Astrocyte (in vitro differentiated cells and primary cell): ENCODE measurements at regions not wholly inside any gene's neighbourhood (a gene's known extent, or its start where the extent isn't known, plus 50 kb on each side); places are given as distances from the start of the nearest gene placed in this dataset.

ENCODE experiments used
- DNase-seq: peaks from one replicate; pipeline ENCODE4 v3.0.0-alpha.2; 2010; ENCODE audit warnings: low read depth
- FAIRE-seq: peaks from 2 replicates; lab custom pipeline; 2011; peaks lifted over from hg19 to GRCh38; lab: Jason Lieb, UNC
- H2AFZ ChIP-seq: 2 replicates; pipeline ENCODE4 v1.6.0; 2012; ENCODE audit warnings: low read depth, low read length, inconsistent platforms
- H3K27ac ChIP-seq: 2 replicates; pipeline ENCODE4 v1.5.1; 2011; ENCODE audit warnings: low read depth, low read length, inconsistent platforms
- H3K27me3 ChIP-seq: 2 replicates; pipeline ENCODE4 v1.6.0; 2011; ENCODE audit warnings: low read length, inconsistent platforms; ENCODE audit not compliant: insufficient read depth
- H3K36me3 ChIP-seq: 2 replicates; pipeline ENCODE4 v1.5.1; 2011; ENCODE audit warnings: low read length, inconsistent platforms; ENCODE audit not compliant: insufficient read depth
- H3K4me1 ChIP-seq: 2 replicates; pipeline ENCODE4 v1.5.1; 2011; ENCODE audit warnings: low read length, inconsistent platforms; ENCODE audit not compliant: insufficient read depth
- H3K4me2 ChIP-seq: 2 replicates; pipeline ENCODE4 v1.6.0; 2012; ENCODE audit warnings: low read length, inconsistent platforms
- H3K4me3 ChIP-seq: 2 replicates; pipeline ENCODE4 v1.5.1; 2011; ENCODE audit warnings: low read depth, mild to moderate bottlenecking, low read length, inconsistent platforms; ENCODE audit not compliant: insufficient read depth
- H3K79me2 ChIP-seq: 2 replicates; pipeline ENCODE4 v1.6.0; 2012; ENCODE audit warnings: mild to moderate bottlenecking, low read length, inconsistent platforms; ENCODE audit not compliant: insufficient read depth
- H3K9ac ChIP-seq: 2 replicates; pipeline ENCODE4 v1.6.0; 2012; ENCODE audit warnings: mild to moderate bottlenecking, low read length, inconsistent platforms
- H3K9me3 ChIP-seq: 2 replicates; pipeline ENCODE4 v1.5.1; 2012; ENCODE audit warnings: low read depth, mild to moderate bottlenecking, low read length, inconsistent platforms; ENCODE audit not compliant: insufficient read depth
- H4K20me1 ChIP-seq: 2 replicates; pipeline ENCODE4 v1.6.0; 2012; ENCODE audit warnings: low read length, inconsistent platforms; ENCODE audit not compliant: insufficient read depth
- H3K27ac Mint-ChIP-seq: one replicate; pipeline ENCODE4 v1.8.0; 2021; ENCODE audit warnings: mild to moderate bottlenecking, mixed read lengths; ENCODE audit not compliant: unreplicated experiment
- H3K27me3 Mint-ChIP-seq: one replicate; pipeline ENCODE4 v1.8.0; 2021; ENCODE audit warnings: low read depth, mixed read lengths; ENCODE audit not compliant: unreplicated experiment
- H3K36me3 Mint-ChIP-seq: one replicate; pipeline ENCODE4 v1.8.0; 2021; ENCODE audit warnings: low read depth, mixed read lengths; ENCODE audit not compliant: unreplicated experiment
- H3K4me1 Mint-ChIP-seq: one replicate; pipeline ENCODE4 v1.8.0; 2021; ENCODE audit warnings: low read depth, mixed read lengths; ENCODE audit not compliant: unreplicated experiment
- H3K4me3 Mint-ChIP-seq: one replicate; pipeline ENCODE4 v1.8.0; 2021; ENCODE audit warnings: mild to moderate bottlenecking, moderate library complexity, mixed read lengths; ENCODE audit not compliant: unreplicated experiment
- H3K9me3 Mint-ChIP-seq: one replicate; pipeline ENCODE4 v1.8.0; 2021; ENCODE audit warnings: mild to moderate bottlenecking, mixed read lengths; ENCODE audit not compliant: unreplicated experiment
- EZH2 ChIP-seq: IDR thresholded peaks from 2 replicates; pipeline ENCODE4 v1.6.1; 2012; ENCODE audit warnings: mild to moderate bottlenecking, low read length, inconsistent platforms; ENCODE audit not compliant: insufficient read depth
- TF ChIP-seq, protein P1 (sequence below): IDR thresholded peaks from 2 replicates; pipeline ENCODE4 v1.5.1; 2011; ENCODE audit warnings: low read depth, mild to moderate bottlenecking, inconsistent platforms, low read length, moderate library complexity; ENCODE audit not compliant: insufficient read depth

DNA sequence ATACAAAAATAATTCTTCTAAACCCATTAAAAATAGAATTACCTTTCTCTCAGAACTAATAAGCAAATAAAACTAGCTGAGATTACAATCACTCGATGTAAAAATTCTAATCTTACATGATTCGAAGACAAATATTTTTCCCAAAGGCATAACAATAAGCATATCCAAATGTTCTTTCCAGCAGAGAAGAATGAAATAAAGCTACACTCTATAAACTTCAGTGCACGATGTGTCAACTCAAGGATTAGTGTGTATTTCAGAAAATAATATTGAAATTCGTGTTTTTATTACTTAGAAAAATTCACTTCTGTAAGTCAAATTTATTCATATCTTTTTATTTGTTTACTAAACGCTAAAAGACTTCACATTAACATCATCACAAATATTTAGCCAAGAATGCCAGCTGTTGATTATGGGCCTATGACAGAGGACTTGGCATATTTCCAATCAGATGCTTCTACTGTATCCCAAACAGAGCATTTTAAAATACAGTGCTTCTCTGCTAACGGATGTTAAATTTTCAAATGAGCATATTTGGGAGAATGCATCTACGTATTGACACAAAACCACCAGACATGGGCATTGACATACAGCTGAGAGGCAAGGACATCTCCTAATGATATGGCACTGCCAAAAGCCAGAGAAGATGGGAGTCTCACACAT, 54.7 kb upstream of the PDE7B start:
- Histone ChIP-seq H3K9ac (no peak overlapping the region), H3K4me1 (no peaks in the 10 kb centered on the region), H3K36me3 (no peaks in the 10 kb centered on the region), H3K9me3 (no peaks in the 10 kb centered on the region), H2AFZ (no peak overlapping the region), H3K4me2 (no peak overlapping the region), H3K79me2 (no peaks in the 10 kb centered on the region), H3K4me3 (no peak overlapping the region), H3K27ac (no peak overlapping the region), H4K20me1 (no peaks in the 10 kb centered on the region), H3K27me3 (no peaks in the 10 kb centered on the region)
- FAIRE-seq: no peak
- DNase-seq: no peak
- H3K4me3 Mint-ChIP-seq: no peak overlapping the region
- no peaks in the 10 kb centered on the region for H3K9me3 Mint-ChIP-seq
- no peak overlapping the region for H3K27ac Mint-ChIP-seq
- H3K27me3 Mint-ChIP-seq: no peaks in the 10 kb centered on the region
- H3K4me1 Mint-ChIP-seq: no peaks in the 10 kb centered on the region
- TF ChIP-seq, protein P1, sequence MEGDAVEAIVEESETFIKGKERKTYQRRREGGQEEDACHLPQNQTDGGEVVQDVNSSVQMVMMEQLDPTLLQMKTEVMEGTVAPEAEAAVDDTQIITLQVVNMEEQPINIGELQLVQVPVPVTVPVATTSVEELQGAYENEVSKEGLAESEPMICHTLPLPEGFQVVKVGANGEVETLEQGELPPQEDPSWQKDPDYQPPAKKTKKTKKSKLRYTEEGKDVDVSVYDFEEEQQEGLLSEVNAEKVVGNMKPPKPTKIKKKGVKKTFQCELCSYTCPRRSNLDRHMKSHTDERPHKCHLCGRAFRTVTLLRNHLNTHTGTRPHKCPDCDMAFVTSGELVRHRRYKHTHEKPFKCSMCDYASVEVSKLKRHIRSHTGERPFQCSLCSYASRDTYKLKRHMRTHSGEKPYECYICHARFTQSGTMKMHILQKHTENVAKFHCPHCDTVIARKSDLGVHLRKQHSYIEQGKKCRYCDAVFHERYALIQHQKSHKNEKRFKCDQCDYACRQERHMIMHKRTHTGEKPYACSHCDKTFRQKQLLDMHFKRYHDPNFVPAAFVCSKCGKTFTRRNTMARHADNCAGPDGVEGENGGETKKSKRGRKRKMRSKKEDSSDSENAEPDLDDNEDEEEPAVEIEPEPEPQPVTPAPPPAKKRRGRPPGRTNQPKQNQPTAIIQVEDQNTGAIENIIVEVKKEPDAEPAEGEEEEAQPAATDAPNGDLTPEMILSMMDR: no peak
- TF ChIP-seq EZH2: no peak
- H3K36me3 Mint-ChIP-seq: no peaks in the 10 kb centered on the region

DNA sequence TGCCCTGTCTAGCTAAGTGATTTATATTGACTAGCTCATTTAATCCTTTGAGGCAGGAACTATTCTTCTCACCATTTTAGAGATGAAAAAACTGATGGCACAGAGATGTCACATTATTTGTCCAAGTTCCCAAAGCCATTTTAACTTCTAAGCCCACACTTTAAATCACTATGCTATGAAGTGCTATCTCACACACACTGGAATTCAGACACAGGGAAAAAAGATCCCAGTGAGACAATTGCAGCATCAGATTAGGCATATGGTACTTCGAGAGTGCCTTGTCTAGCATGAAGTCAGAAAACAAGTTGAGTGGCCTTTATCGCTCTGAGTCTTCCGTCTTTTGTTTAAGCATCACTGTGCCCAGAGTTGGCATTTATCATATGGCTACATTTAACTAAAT, 54.1 kb upstream of the PDE7B start:
- TF ChIP-seq, protein P1: no peak
- no peak for TF ChIP-seq EZH2
- Histone ChIP-seq H2AFZ (no peak overlapping the region), H3K4me2 (no peak overlapping the region), H3K36me3 (no peaks in the 10 kb centered on the region), H3K4me1 (no peaks in the 10 kb centered on the region), H4K20me1 (no peaks in the 10 kb centered on the region), H3K79me2 (no peaks in the 10 kb centered on the region), H3K27me3 (no peaks in the 10 kb centered on the region), H3K9me3 (no peaks in the 10 kb centered on the region), H3K9ac (no peak overlapping the region), H3K27ac (no peak overlapping the region), H3K4me3 (no peak overlapping the region)
- no peaks in the 10 kb centered on the region for H3K36me3 Mint-ChIP-seq
- H3K27me3 Mint-ChIP-seq: no peaks in the 10 kb centered on the region
- no peaks in the 10 kb centered on the region for H3K4me1 Mint-ChIP-seq
- H3K27ac Mint-ChIP-seq: no peak overlapping the region
- H3K4me3 Mint-ChIP-seq: no peak overlapping the region
- H3K9me3 Mint-ChIP-seq: no peaks in the 10 kb centered on the region
- DNase-seq: no peak
- FAIRE-seq: no peak

DNA sequence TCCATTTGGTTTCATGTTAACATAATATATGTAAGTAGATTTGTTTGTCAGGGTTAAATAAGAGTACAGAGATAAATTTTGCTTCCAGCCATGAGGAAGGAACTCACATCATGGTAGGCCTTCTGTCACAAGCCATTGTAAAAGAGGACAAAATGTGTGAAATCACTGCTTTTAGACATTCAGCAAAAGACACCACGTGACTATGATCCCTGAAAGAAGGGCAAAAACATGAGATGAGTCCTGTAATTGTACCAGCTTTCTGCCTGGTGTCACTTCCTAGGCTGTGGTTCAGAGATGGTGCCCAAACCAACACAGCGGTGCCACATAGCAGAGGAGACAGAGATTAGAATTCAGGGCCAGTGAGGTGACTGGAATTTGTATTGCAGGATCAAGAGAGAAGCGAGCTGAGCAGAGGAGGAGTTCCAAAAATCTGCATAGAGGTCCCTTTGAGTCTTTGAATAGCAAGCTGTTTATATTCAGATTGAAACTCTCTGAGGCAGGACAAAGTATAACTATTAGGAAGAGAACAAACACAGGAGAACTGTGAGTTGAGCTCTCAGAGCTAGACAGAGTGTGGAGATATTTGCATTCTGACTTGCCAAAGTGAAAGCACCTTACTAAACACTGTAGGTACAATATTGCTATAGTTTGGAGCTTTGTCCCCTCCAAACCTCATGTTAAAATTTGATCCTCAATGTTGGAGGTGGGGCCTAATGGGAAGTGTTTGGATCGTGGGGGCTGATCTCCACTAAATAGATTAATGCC, 52.6 kb upstream of the PDE7B start:
- no peaks in the 10 kb centered on the region for H3K36me3 Mint-ChIP-seq
- H4K20me1 ChIP-seq: no peaks in the 10 kb centered on the region
- no peak overlapping the region for H3K27ac Mint-ChIP-seq
- no peaks in the 10 kb centered on the region for H3K9me3 Mint-ChIP-seq
- no peak overlapping the region for H3K4me2 ChIP-seq
- DNase-seq (no peak), FAIRE-seq (no peak)
- no peaks in the 10 kb centered on the region for H3K27me3 ChIP-seq
- H3K9ac ChIP-seq: no peak overlapping the region
- no peaks in the 10 kb centered on the region for H3K4me1 ChIP-seq
- H3K27me3 Mint-ChIP-seq: no peaks in the 10 kb centered on the region
- no peak overlapping the region for H3K27ac ChIP-seq
- no peak overlapping the region for H3K4me3 ChIP-seq
- no peak overlapping the region for H3K4me3 Mint-ChIP-seq
- no peaks in the 10 kb centered on the region for H3K36me3 ChIP-seq
- no peak overlapping the region for H2AFZ ChIP-seq
- no peaks in the 10 kb centered on the region for H3K4me1 Mint-ChIP-seq
- no peaks in the 10 kb centered on the region for H3K9me3 ChIP-seq
- no peaks in the 10 kb centered on the region for H3K79me2 ChIP-seq
- TF ChIP-seq, protein P1: no peak
